HL-60 (cell line): ENCODE measurements at regions not wholly inside any gene's neighbourhood (a gene's known extent, or its start where the extent isn't known, plus 50 kb on each side); places are given as distances from the start of the nearest gene placed in this dataset.

ENCODE experiments used
- DNase-seq, 2 experiments: peaks; one replicate each; pipeline ENCODE4 v3.0.0-alpha.2; 2010 to 2020; ENCODE audit warnings: low read depth in 1 of 2, low spot score in 1 of 2
- H3K27ac ChIP-seq: fragments of 250-450 bp; sonication (Bioruptor Pico); replicated peaks from 2 replicates; pipeline ENCODE4 v1.5.1; 2020; ENCODE audit warnings: mild to moderate bottlenecking, moderate library complexity
- H3K27me3 ChIP-seq: fragments of 250-450 bp; sonication (Bioruptor Pico); 2 replicates; pipeline ENCODE4 v1.5.1; 2021; ENCODE audit warnings: mild to moderate bottlenecking, moderate library complexity; ENCODE audit not compliant: insufficient read depth, poor library complexity, severe bottlenecking
- H3K4me3 ChIP-seq: replicated peaks from 2 replicates; pipeline ENCODE4 v1.5.1; 2011; ENCODE audit warnings: mild to moderate bottlenecking, control low read depth, low read length; ENCODE audit not compliant: insufficient read depth
- GABPA ChIP-seq: IDR thresholded peaks from 2 replicates; pipeline ENCODE4 v1.6.1; 2012; ENCODE audit warnings: low read depth
- POLR2AphosphoS5 ChIP-seq: IDR thresholded peaks from 2 replicates; pipeline ENCODE4 v1.6.1; 2012; ENCODE audit warnings: low read depth
- SPI1 ChIP-seq: IDR thresholded peaks from 2 replicates; pipeline ENCODE4 v1.6.1; 2012; ENCODE audit warnings: low read depth, mild to moderate bottlenecking, borderline replicate concordance
- TF ChIP-seq, protein P1 (sequence below): IDR thresholded peaks from 2 replicates; pipeline ENCODE4 v1.6.1; 2012; ENCODE audit warnings: low read depth; ENCODE audit not compliant: insufficient replicate concordance
- TF ChIP-seq, protein P2 (sequence below): IDR thresholded peaks from one replicate; pipeline ENCODE4 v1.5.1; 2011; ENCODE audit warnings: low read length, control low read depth, inconsistent platforms; ENCODE audit not compliant: insufficient read depth

- no peak for DNase-seq
- Histone ChIP-seq H3K4me3 (no peak overlapping the region), H3K27ac (no peak overlapping the region), H3K27me3 (no peaks in the 10 kb centered on the region)
- TF ChIP-seq SPI1: no peak
- TF ChIP-seq, protein P1, sequence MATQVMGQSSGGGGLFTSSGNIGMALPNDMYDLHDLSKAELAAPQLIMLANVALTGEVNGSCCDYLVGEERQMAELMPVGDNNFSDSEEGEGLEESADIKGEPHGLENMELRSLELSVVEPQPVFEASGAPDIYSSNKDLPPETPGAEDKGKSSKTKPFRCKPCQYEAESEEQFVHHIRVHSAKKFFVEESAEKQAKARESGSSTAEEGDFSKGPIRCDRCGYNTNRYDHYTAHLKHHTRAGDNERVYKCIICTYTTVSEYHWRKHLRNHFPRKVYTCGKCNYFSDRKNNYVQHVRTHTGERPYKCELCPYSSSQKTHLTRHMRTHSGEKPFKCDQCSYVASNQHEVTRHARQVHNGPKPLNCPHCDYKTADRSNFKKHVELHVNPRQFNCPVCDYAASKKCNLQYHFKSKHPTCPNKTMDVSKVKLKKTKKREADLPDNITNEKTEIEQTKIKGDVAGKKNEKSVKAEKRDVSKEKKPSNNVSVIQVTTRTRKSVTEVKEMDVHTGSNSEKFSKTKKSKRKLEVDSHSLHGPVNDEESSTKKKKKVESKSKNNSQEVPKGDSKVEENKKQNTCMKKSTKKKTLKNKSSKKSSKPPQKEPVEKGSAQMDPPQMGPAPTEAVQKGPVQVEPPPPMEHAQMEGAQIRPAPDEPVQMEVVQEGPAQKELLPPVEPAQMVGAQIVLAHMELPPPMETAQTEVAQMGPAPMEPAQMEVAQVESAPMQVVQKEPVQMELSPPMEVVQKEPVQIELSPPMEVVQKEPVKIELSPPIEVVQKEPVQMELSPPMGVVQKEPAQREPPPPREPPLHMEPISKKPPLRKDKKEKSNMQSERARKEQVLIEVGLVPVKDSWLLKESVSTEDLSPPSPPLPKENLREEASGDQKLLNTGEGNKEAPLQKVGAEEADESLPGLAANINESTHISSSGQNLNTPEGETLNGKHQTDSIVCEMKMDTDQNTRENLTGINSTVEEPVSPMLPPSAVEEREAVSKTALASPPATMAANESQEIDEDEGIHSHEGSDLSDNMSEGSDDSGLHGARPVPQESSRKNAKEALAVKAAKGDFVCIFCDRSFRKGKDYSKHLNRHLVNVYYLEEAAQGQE: no peak
- TF ChIP-seq, protein P2, sequence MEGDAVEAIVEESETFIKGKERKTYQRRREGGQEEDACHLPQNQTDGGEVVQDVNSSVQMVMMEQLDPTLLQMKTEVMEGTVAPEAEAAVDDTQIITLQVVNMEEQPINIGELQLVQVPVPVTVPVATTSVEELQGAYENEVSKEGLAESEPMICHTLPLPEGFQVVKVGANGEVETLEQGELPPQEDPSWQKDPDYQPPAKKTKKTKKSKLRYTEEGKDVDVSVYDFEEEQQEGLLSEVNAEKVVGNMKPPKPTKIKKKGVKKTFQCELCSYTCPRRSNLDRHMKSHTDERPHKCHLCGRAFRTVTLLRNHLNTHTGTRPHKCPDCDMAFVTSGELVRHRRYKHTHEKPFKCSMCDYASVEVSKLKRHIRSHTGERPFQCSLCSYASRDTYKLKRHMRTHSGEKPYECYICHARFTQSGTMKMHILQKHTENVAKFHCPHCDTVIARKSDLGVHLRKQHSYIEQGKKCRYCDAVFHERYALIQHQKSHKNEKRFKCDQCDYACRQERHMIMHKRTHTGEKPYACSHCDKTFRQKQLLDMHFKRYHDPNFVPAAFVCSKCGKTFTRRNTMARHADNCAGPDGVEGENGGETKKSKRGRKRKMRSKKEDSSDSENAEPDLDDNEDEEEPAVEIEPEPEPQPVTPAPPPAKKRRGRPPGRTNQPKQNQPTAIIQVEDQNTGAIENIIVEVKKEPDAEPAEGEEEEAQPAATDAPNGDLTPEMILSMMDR: no peak
- TF ChIP-seq POLR2AphosphoS5: no peak
- no peak for TF ChIP-seq GABPA
Measured at GRCh38 chr13:55073000-55073399, 2044.4 kb downstream of the OLFM4 start.

GRCh38 chr13:55084630-55085029 is 2056.0 kb downstream of the OLFM4 start:
- no peak overlapping the region for H3K27ac ChIP-seq
- no peak for DNase-seq
- no peak for TF ChIP-seq POLR2AphosphoS5

DNA sequence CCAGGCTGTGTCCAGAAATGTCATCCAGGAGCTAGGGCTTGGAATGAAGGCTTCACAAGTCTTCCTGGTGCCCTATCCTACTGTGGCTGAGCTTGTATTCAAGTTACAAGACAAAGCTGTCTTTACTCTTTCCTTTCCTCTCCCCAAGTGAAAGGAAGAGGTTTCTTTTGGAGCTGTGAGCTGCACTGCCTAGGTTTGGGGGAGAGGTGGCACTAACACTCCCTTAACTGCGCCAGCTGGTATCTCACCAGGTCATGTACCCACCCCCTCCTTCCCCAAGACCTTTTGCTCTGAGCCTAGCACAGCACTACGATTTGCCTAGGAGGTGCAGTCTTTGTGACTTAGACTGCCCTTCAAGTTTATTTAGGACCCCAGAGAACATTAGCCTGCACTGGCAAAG is 2053.6 kb upstream of the PRR20A start:
- Histone ChIP-seq H3K27ac (no peak overlapping the region), H3K4me3 (no peak overlapping the region), H3K27me3 (no peaks in the 10 kb centered on the region)
- TF ChIP-seq, protein P1: no peak
- TF ChIP-seq POLR2AphosphoS5: no peak
- TF ChIP-seq GABPA: no peak
- no peak for TF ChIP-seq SPI1
- TF ChIP-seq, protein P2: no peak
- no peak for DNase-seq

More at GRCh38 chr13:55084630-55085029, 2056.0 kb downstream of the OLFM4 start:
- Histone ChIP-seq H3K27me3 (no peaks in the 10 kb centered on the region), H3K4me3 (no peak overlapping the region)

GRCh38 chr13:55090612-55091011 is 2050.1 kb upstream of the PRR20A start:
- TF ChIP-seq POLR2AphosphoS5 (no peak), GABPA (no peak), SPI1 (no peak)
- TF ChIP-seq, protein P2: no peak
- TF ChIP-seq, protein P1: no peak
- H3K27me3 ChIP-seq: no peaks in the 10 kb centered on the region
- no peak overlapping the region for H3K27ac ChIP-seq
- H3K4me3 ChIP-seq: no peak overlapping the region
- DNase-seq: no peak
